ENCODE measurements at regions not wholly inside any gene's neighbourhood (a gene's known extent, or its start where the extent isn't known, plus 50 kb on each side); places are given as distances from the start of the nearest gene placed in this dataset.
A peak's percentile ranks its signal among the peaks of the same experiment; 100 is the strongest.

GRCh38 chr20:11124849-11125505, 451.2 kb upstream of the JAG1 start:
- Histone ChIP-seq H3K36me3 (ENCODE audit: low read depth) (no peaks in the 10 kb centered on the region), H3K27ac (ENCODE audit: poor library complexity, severe bottlenecking) (no peak overlapping the region), H3K27me3 (ENCODE audit: insufficient read depth, poor library complexity, severe bottlenecking) (no peaks in the 10 kb centered on the region), H3K4me3 (ENCODE audit: severe bottlenecking) (no peak overlapping the region), H3K9me3 (ENCODE audit: severe bottlenecking) (no peaks in the 10 kb centered on the region), H3K4me1 (ENCODE audit: insufficient read depth, poor library complexity, severe bottlenecking) (peaks cover under 1% of the 10 kb centered on the region)
- no peak for TF ChIP-seq CTCF (IDR thresholded peaks at IDR 0.05; ENCODE audit: poor library complexity, severe bottlenecking)
- DNase-seq (ENCODE audit: low spot score) (no peak), ATAC-seq (ENCODE audit: low read depth) (no peak)

GRCh38 chr20:11128220-11128718, 454.5 kb upstream of the JAG1 start:
- Histone ChIP-seq H3K4me3 (ENCODE audit: severe bottlenecking) (no peak overlapping the region), H3K4me1 (ENCODE audit: insufficient read depth, poor library complexity, severe bottlenecking) (no peaks in the 10 kb centered on the region), H3K36me3 (ENCODE audit: low read depth) (no peaks in the 10 kb centered on the region), H3K27me3 (ENCODE audit: insufficient read depth, poor library complexity, severe bottlenecking) (no peaks in the 10 kb centered on the region), H3K27ac (ENCODE audit: poor library complexity, severe bottlenecking) (no peak overlapping the region), H3K9me3 (ENCODE audit: severe bottlenecking) (no peaks in the 10 kb centered on the region)
- ATAC-seq (ENCODE audit: low read depth), result no peak
- no peak for TF ChIP-seq CTCF (IDR thresholded peaks at IDR 0.05; ENCODE audit: poor library complexity, severe bottlenecking)
- DNase-seq (ENCODE audit: low spot score), result no peak

GRCh38 chr20:11128721-11129120, 454.9 kb upstream of the JAG1 start:
- Histone ChIP-seq H3K4me3 (ENCODE audit: severe bottlenecking) (no peak overlapping the region), H3K4me1 (ENCODE audit: insufficient read depth, poor library complexity, severe bottlenecking) (no peaks in the 10 kb centered on the region), H3K36me3 (ENCODE audit: low read depth) (no peaks in the 10 kb centered on the region), H3K27me3 (ENCODE audit: insufficient read depth, poor library complexity, severe bottlenecking) (no peaks in the 10 kb centered on the region), H3K9me3 (ENCODE audit: severe bottlenecking) (no peaks in the 10 kb centered on the region), H3K27ac (ENCODE audit: poor library complexity, severe bottlenecking) (no peak overlapping the region)
- TF ChIP-seq CTCF (IDR thresholded peaks at IDR 0.05; ENCODE audit: poor library complexity, severe bottlenecking), result no peak
- DNase-seq (ENCODE audit: low spot score), result no peak
- ATAC-seq (ENCODE audit: low read depth), result no peak

GRCh38 chr20:11130554-11131166, 456.9 kb upstream of the JAG1 start:
- Histone ChIP-seq H3K27me3 (ENCODE audit: insufficient read depth, poor library complexity, severe bottlenecking) (no peaks in the 10 kb centered on the region), H3K4me1 (ENCODE audit: insufficient read depth, poor library complexity, severe bottlenecking) (no peaks in the 10 kb centered on the region), H3K36me3 (ENCODE audit: low read depth) (no peaks in the 10 kb centered on the region), H3K27ac (ENCODE audit: poor library complexity, severe bottlenecking) (peak overlapping the region; percentile 30), H3K4me3 (ENCODE audit: severe bottlenecking) (no peak overlapping the region), H3K9me3 (ENCODE audit: severe bottlenecking) (no peaks in the 10 kb centered on the region)
- ATAC-seq (ENCODE audit: low read depth), result peak; percentile 90
- DNase-seq (ENCODE audit: low spot score), result no peak
- no peak for TF ChIP-seq CTCF (IDR thresholded peaks at IDR 0.05; ENCODE audit: poor library complexity, severe bottlenecking)

All from RWPE2 (cell line).